22Rv1 (cell line): ENCODE measurements at regions not wholly inside any gene's neighbourhood (a gene's known extent, or its start where the extent isn't known, plus 50 kb on each side); places are given as distances from the start of the nearest gene placed in this dataset.
"Not testable (repeated sequence)": the region's sequence is repeated elsewhere in the genome, so short reads cannot be mapped to it uniquely, and the experiment has no call there.

ENCODE experiments used
- CTCF ChIP-seq: fragments of 450-650 bp; IDR thresholded peaks from 2 replicates; pipeline ENCODE4 v1.5.1; 2017; ENCODE audit warnings: mild to moderate bottlenecking
- ZFX ChIP-seq: fragments of 450-650 bp; IDR thresholded peaks from 2 replicates; pipeline ENCODE4 v1.6.1; 2017; ENCODE audit warnings: antibody characterized with exemption, borderline replicate concordance

GRCh38 chr16:50447386-50447785, 78.6 kb upstream of the BRD7 start:
- TF ChIP-seq CTCF, ZFX: not testable (repeated sequence)
